ENCODE measurements at regions not wholly inside any gene's neighbourhood (a gene's known extent, or its start where the extent isn't known, plus 50 kb on each side); places are given as distances from the start of the nearest gene placed in this dataset.

DNA sequence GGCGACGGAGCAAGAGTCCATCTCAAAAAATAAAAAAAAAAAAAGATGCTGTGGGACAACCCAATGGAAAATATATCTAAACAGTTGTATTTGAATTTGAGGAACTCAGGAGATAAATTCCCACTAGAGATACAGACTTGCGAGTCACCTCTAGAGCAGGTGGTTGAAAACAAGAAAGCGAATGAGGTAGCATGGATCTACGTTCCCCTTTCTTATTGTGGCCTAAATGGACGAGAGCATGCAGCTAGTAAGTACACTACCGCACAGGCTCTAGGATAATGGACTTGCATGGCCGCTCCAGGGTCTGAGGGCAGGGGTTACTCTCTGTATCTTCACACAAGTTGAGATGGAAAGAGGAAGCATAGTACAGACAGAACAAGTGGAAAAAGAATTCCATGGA is 63.5 kb upstream of the TGFBR2 start:
- no peaks in the 10 kb centered on the region for H3K27me3 ChIP-seq (ENCODE audit: control insufficient read depth, insufficient read depth, low read length)
- intact Hi-C loops (cut with micrococcal nuclease; ENCODE audit: unreplicated experiment) (no loop called here), in situ Hi-C loops (cut with HindIII; ENCODE audit: low pct_unique_long_range_greater_than_20kb, low sequenced_read_pairs) (no loop called here)
- no TSS peak for BruUV-seq (replicated peaks)
- no peak overlapping the region for H3K27ac ChIP-seq (ENCODE audit: low read length)
- TF ChIP-seq CTCF (IDR thresholded peaks at IDR 0.05) (no peak), POLR2AphosphoS5 (IDR thresholded peaks at IDR 0.05; ENCODE audit: low read depth, low read length) (no peak), TCF7L2 (IDR thresholded peaks at IDR 0.05; ENCODE audit: low read depth, low read length) (no peak), SIN3A (IDR thresholded peaks at IDR 0.05; ENCODE audit: borderline replicate concordance, insufficient read depth, low read depth, low read length) (no peak)
- TF ChIP-seq, protein P1, sequence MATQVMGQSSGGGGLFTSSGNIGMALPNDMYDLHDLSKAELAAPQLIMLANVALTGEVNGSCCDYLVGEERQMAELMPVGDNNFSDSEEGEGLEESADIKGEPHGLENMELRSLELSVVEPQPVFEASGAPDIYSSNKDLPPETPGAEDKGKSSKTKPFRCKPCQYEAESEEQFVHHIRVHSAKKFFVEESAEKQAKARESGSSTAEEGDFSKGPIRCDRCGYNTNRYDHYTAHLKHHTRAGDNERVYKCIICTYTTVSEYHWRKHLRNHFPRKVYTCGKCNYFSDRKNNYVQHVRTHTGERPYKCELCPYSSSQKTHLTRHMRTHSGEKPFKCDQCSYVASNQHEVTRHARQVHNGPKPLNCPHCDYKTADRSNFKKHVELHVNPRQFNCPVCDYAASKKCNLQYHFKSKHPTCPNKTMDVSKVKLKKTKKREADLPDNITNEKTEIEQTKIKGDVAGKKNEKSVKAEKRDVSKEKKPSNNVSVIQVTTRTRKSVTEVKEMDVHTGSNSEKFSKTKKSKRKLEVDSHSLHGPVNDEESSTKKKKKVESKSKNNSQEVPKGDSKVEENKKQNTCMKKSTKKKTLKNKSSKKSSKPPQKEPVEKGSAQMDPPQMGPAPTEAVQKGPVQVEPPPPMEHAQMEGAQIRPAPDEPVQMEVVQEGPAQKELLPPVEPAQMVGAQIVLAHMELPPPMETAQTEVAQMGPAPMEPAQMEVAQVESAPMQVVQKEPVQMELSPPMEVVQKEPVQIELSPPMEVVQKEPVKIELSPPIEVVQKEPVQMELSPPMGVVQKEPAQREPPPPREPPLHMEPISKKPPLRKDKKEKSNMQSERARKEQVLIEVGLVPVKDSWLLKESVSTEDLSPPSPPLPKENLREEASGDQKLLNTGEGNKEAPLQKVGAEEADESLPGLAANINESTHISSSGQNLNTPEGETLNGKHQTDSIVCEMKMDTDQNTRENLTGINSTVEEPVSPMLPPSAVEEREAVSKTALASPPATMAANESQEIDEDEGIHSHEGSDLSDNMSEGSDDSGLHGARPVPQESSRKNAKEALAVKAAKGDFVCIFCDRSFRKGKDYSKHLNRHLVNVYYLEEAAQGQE (IDR thresholded peaks at IDR 0.05; ENCODE audit: insufficient read depth in 1 of 2, low read depth in 2 of 2, low read length in 1 of 2) = no peak
- H3K4me3 ChIP-seq (ENCODE audit: low read depth in 2 of 2, low read length in 2 of 2) = no peak overlapping the region
- POLR2A ChIA-PET = no interaction called here
- ATAC-seq (no peak), DNase-seq (ENCODE audit: low read depth, low spot score) (no peak)
- CTCF ChIA-PET = no interaction called here
- no peaks in the 10 kb centered on the region; the same call in 1 of the 2 replicates for H3K4me1 ChIP-seq (ENCODE audit: control insufficient read depth, insufficient read depth, low read length)
- no peaks in the 10 kb centered on the region for H3K9me3 ChIP-seq (ENCODE audit: control insufficient read depth, insufficient read depth, low read depth, low read length)
- H3K36me3 ChIP-seq (ENCODE audit: control insufficient read depth, insufficient read depth, low read length) = no peaks in the 10 kb centered on the region

GRCh38 chr3:30544812-30545211 is 61.6 kb upstream of the TGFBR2 start:
- Histone ChIP-seq H3K27me3 (ENCODE audit: control insufficient read depth, insufficient read depth, low read length) (no peaks in the 10 kb centered on the region), H3K9me3 (ENCODE audit: control insufficient read depth, insufficient read depth, low read depth, low read length) (no peaks in the 10 kb centered on the region), H3K27ac (ENCODE audit: low read length) (no peak overlapping the region), H3K36me3 (ENCODE audit: control insufficient read depth, insufficient read depth, low read length) (no peaks in the 10 kb centered on the region), H3K4me3 (ENCODE audit: low read depth in 2 of 2, low read length in 2 of 2) (no peak overlapping the region), H3K4me1 (ENCODE audit: control insufficient read depth, insufficient read depth, low read length) (no peaks in the 10 kb centered on the region; the same call in 1 of the 2 replicates)
- intact Hi-C loops (cut with micrococcal nuclease; ENCODE audit: unreplicated experiment) (no loop called here), in situ Hi-C loops (cut with HindIII; ENCODE audit: low pct_unique_long_range_greater_than_20kb, low sequenced_read_pairs) (no loop called here)
- ChIA-PET POLR2A (no interaction called here), CTCF (no interaction called here)
- TF ChIP-seq TCF7L2 (IDR thresholded peaks at IDR 0.05; ENCODE audit: low read depth, low read length) (no peak), CTCF (IDR thresholded peaks at IDR 0.05) (no peak), POLR2AphosphoS5 (IDR thresholded peaks at IDR 0.05; ENCODE audit: low read depth, low read length) (no peak), SIN3A (IDR thresholded peaks at IDR 0.05; ENCODE audit: borderline replicate concordance, insufficient read depth, low read depth, low read length) (no peak)
- TF ChIP-seq, protein P1 (IDR thresholded peaks at IDR 0.05; ENCODE audit: insufficient read depth in 1 of 2, low read depth in 2 of 2, low read length in 1 of 2) = no peak
- ATAC-seq = peak; percentile 82
- peak; percentile 64 for DNase-seq (ENCODE audit: low read depth, low spot score)
- no TSS peak for BruUV-seq (replicated peaks)

Measured in Panc1 (cell line).